Right lobe of liver (tissue), 6 donors: ENCODE measurements at regions not wholly inside any gene's neighbourhood (a gene's known extent, or its start where the extent isn't known, plus 50 kb on each side); places are given as distances from the start of the nearest gene placed in this dataset.

ENCODE experiments used
- ATAC-seq, 4 donors: fragments of 200-7000 bp; cut with Tn5 transposase; one replicate each; pipeline ENCODE4 v1.9.1; 2020; ENCODE audit warnings: mild to moderate bottlenecking in 4 of 4, moderate library complexity in 4 of 4
- DNase-seq, 3 donors: peaks; one replicate each; pipeline ENCODE4 v3.0.0-alpha.2; 2020
- H3K27ac ChIP-seq, 3 donors: fragments of 200-600 bp; one replicate each; pipeline ENCODE4 v1.8.0; 2022
- H3K27me3 ChIP-seq, 2 donors: fragments of 200-600 bp; one replicate each; pipeline ENCODE4 v1.8.0; 2022
- H3K36me3 ChIP-seq, 4 donors: fragments of 200-600 bp; sonication (generic) in 1 of 4; one replicate each; pipeline versions ENCODE4 v1.5.1 to v1.8.0; 2017 to 2022; ENCODE audit warnings: control low read depth in 1 of 4
- H3K4me1 ChIP-seq, 4 donors: fragments of 200-600 bp; sonication (generic) in 1 of 4; one replicate each; pipeline versions ENCODE4 v1.5.1 to v1.8.0; 2017 to 2022; ENCODE audit warnings: control low read depth in 1 of 4
- H3K4me3 ChIP-seq, 3 donors: fragments of 200-600 bp; one replicate each; pipeline ENCODE4 v1.8.0; 2022
- H3K9me3 ChIP-seq, 4 donors: fragments of 200-600 bp; sonication (generic) in 1 of 4; one replicate each; pipeline versions ENCODE4 v1.5.1 to v1.8.0; 2017 to 2022; ENCODE audit warnings: control low read depth in 1 of 4
- CTCF ChIP-seq, 4 donors: fragments of 200-600 bp in 3 of 4; fragments of 450-650 bp in 1 of 4; IDR thresholded peaks; one replicate each; pipeline versions ENCODE4 v1.5.1 to v1.8.0; 2016 to 2022; ENCODE audit warnings: antibody characterized with exemption in 4 of 4, mild to moderate bottlenecking in 2 of 4
- POLR2A ChIP-seq: fragments of 450-650 bp; IDR thresholded peaks from one replicate; pipeline ENCODE4 v1.6.1; 2017; ENCODE audit warnings: antibody characterized with exemption, mild to moderate bottlenecking
- WGBS: methylation state at CpG from one replicate; pipeline ENCODE4 v1.1.6; 2018; ENCODE audit warnings: low coverage, low lambda C conversion rate; ENCODE audit not compliant: insufficient coverage; ENCODE audit errors: missing lambda C conversion rate; 5-methylcytosine and 5-hydroxymethylcytosine counted together
- intact Hi-C, 2 donors: fragments of 100-400 bp; cut with DNase I; formaldehyde crosslinking; loops; one replicate each; pipeline versions ENCODE4 v1.11.2 to v1.14.1; 2022
- donor health status: DM: no; HTN: yes; CAD: no.
- donor health status: DM: no; HTN: no; CAD: no.
- donor health status: DM: no; HTN: no; CAD: no.
- donor health status: DM: no; HTN: yes; CAD: no.
- donor health status: DM: no; HTN: yes; CAD: no.

DNA sequence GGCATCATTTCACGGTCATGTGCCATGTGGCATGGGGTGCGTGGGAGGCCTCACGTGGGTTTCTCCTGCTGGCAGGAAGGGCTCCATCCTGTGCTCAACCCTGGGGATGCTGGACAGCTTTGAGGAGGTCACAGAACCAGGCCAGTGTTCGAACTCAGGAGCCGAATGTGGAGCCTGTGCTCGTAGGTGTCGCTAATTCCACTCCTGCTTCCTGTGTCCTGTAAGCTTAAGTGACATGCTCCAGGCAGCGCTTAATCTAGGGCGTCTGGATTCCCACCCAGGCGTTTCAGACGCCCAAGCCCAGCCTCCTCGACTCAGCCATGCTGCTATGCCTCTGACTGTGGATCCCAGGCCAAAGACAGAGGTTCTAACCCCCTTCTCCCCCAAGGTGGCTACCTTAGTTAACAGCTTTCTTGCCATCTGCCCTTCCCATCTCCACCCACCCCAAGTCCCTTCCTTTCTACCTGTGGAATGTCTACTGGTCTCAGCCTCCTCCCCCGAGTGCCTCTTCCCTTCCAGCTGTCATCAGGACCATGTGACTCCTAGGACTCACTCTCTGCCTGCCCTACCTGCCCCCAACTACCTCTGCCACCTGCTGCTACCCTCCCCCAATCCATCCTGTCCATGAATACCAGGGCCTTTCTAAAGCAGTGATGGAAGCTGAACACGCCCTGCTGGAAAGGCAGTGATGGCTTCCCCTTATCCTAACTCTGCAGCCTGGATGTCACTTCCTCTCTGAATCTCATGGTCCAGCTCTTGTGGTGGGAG is 255.1 kb downstream of the CDH26 start:
- DNase-seq (no peak), ATAC-seq (no peak)
- H3K36me3 ChIP-seq: no peaks in the 10 kb centered on the region
- H3K9me3 ChIP-seq: no peaks in the 10 kb centered on the region
- TF ChIP-seq CTCF (IDR thresholded peaks at IDR 0.05): no peak
- no peak for TF ChIP-seq POLR2A
- H3K4me1 ChIP-seq: no peaks in the 10 kb centered on the region
- WGBS: 74% methylated on average over 6 of the region's 14 CpGs
- no peak overlapping the region for H3K4me3 ChIP-seq
- H3K27me3 ChIP-seq: no peaks in the 10 kb centered on the region
- intact Hi-C loops: no loop called here
- no peak overlapping the region for H3K27ac ChIP-seq

DNA sequence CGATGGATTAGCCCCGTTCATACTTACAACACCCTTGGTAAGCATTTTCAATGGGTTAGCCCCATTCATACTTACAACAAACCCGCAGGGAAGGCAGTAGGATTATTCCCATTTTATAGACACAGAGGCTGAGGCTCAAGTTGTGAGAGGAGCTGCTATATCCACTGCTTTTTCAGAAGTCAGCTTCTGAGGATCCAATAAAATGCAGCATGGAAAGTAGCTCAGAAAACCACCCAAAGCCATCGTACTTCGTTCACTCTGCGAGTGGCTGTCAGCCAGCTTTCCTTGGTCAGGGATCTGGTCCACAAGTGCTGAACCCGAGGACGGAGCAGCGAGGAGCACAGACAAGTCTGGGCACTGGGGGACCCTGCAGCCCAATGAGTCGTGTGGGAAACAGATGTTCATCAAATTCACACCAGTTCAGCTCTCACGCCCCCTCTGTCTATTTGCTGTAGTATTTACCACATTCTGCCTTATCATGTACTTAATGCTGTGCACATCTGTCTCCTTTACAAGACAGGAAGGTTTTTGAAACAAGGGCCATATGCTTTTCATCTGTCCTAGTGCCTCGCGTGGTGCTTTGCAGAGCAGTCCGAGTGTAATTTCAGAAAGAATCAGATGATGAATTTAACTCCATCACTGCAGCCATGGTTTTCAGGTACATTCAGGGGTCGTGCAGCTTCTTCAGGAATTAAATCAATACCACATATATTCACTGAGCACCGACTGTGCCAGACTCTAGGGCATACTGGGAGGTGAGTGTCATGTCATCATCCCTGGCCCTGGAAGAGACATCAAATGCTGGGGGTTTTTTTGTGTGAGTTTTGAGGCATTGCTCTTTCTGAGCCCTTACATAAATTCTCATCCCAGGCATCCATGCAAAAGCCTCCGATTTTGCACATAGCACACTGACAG is 256.9 kb downstream of the CDH26 start:
- 37% methylated on average over 9 of the region's 17 CpGs for WGBS
- no peak for TF ChIP-seq POLR2A
- no peak for TF ChIP-seq CTCF (IDR thresholded peaks at IDR 0.05)
- intact Hi-C loops: no loop called here

DNA sequence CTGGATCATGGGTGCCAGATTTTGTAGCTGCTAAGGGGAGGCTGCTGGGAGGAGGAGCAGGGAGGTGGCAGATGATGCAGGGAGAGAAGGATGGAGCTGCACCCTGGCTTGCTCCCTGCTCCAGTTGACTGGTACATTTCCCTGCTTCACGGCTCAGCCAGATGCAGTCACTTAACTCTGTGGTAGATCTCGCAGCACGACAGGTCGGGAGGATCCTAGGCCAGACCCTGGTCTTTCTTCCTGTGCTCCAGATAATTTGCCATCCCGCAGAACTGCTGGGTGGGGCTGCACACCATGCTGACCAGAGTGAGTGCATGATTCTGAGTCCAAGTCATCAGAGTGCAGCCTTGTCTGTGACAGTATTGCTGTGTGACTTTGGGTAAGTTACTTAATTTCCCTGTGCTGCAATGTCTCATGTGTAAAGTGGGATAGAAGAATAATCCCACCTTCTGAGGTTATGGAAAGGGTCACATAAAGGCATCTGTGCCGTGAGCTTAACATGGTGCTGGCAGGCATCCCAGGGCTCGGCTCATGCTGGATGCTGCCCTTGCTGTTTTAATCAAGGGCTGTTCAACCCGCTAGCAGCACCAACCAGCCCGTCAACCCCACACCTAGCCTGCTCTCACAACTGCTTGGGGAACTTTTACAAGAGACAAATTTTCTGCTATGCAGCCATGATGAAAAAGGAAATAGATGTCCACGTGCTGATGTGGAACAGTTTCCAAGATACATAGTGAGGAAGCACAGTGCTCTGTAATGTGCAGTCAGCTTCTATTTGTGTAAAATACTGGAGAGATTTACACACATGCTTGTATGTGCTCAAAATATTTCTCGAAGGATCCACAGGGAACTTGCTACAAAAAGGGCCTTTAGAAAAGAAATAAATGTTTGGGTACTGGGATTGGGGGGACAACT is 257.9 kb downstream of the CDH26 start:
- Histone ChIP-seq H3K27me3 (no peaks in the 10 kb centered on the region), H3K36me3 (no peaks in the 10 kb centered on the region), H3K4me1 (no peaks in the 10 kb centered on the region), H3K4me3 (no peak overlapping the region), H3K9me3 (no peaks in the 10 kb centered on the region), H3K27ac (no peak overlapping the region)
- ATAC-seq (no peak), DNase-seq (no peak)
- no peak for TF ChIP-seq CTCF (IDR thresholded peaks at IDR 0.05)
- no peak for TF ChIP-seq POLR2A
- intact Hi-C loops: no loop called here
- WGBS: 53% methylated on average over 6 of the region's 11 CpGs

More for the DNA sequence above, 256.9 kb downstream of the CDH26 start:
- no peak for ATAC-seq
- H3K4me1 ChIP-seq: no peaks in the 10 kb centered on the region
- H3K9me3 ChIP-seq: no peaks in the 10 kb centered on the region
- no peak overlapping the region for H3K4me3 ChIP-seq
- no peaks in the 10 kb centered on the region for H3K27me3 ChIP-seq
- H3K27ac ChIP-seq: no peak overlapping the region
- DNase-seq: no peak
- no peaks in the 10 kb centered on the region for H3K36me3 ChIP-seq

DNA sequence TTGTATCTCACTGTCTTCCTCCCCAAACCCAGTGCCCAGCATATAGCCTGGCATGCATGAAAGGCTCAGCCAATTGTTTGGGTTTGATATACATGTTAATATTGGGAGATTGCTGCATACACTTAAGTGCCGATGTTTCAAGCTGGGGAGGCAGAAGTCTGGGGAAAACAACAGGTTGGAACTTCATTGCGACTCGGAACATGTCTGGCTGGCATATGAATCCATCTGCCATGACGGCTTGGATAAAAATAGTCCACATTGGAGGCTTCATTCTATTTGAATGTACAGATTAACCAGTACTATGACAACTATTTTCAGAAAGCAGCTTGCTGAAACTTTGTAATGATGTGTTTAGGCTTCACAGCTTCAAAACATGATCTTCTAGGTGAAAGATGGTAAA is 261.0 kb downstream of the CDH26 start:
- ATAC-seq: no peak
- intact Hi-C loops: no loop called here

More for the DNA sequence above, 261.0 kb downstream of the CDH26 start:
- H3K36me3 ChIP-seq: no peaks in the 10 kb centered on the region
- no peak overlapping the region for H3K4me3 ChIP-seq
- H3K9me3 ChIP-seq: no peaks in the 10 kb centered on the region
- H3K4me1 ChIP-seq: no peaks in the 10 kb centered on the region
- 70% methylated on average over 4 of the region's 4 CpGs for WGBS
- TF ChIP-seq CTCF (IDR thresholded peaks at IDR 0.05) (no peak), POLR2A (no peak)
- no peak for DNase-seq
- H3K27me3 ChIP-seq: no peaks in the 10 kb centered on the region
- no peak overlapping the region for H3K27ac ChIP-seq
